HG02870 (cell line): ENCODE measurements at regions not wholly inside any gene's neighbourhood (a gene's known extent, or its start where the extent isn't known, plus 50 kb on each side); places are given as distances from the start of the nearest gene placed in this dataset.
"Not testable (repeated sequence)": the region's sequence is repeated elsewhere in the genome, so short reads cannot be mapped to it uniquely, and the experiment has no call there.

Source experiments
- ATAC-seq: cut with Tn5 transposase; IDR thresholded peaks from one replicate; pipeline ENCODE4 v1.9.1; 2021; ENCODE audit warnings: mild to moderate bottlenecking, moderate library complexity; ENCODE audit not compliant: unreplicated experiment

DNA sequence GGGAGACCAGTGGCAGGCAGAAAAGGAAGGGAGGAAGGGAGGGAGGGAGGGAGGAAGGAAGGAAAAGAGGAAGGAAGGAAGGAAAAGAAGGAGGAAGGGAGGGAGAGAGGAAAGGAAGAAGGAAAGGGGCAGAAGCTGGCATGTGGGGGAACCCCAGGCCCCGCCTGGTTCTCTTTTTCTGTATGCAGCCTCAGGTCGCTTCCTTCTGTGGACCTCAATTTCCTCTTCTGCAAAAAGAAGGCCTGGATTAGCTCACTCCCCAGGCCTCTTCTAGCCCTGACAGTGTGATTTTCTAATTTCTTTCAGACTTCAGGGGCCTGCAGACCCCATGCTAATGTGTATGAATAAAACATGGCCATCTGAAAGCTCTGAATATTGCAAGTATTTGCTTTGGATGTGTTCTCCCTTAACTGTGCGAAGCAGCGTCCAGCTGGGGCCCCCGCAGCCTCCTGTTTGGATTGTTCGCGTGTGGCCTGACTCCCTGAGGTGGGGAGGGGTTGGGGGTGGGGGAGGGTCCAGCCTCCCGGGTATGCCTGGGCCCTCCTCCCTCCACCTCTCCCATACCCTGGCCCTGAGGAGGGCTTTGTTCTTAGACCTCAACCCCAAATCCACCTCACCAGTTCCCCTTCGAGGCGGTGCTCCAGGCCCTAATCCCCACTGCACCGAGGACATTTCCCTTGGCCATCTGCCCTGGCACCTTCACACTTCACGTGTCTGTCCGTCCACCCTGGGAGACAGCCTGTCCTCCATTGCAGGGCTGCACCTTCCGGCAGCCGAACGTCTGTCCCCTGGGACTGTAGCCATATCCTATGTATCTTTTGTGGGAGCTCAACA, 199.9 kb upstream of the ATP6AP2 start:
- no peak for ATAC-seq

DNA sequence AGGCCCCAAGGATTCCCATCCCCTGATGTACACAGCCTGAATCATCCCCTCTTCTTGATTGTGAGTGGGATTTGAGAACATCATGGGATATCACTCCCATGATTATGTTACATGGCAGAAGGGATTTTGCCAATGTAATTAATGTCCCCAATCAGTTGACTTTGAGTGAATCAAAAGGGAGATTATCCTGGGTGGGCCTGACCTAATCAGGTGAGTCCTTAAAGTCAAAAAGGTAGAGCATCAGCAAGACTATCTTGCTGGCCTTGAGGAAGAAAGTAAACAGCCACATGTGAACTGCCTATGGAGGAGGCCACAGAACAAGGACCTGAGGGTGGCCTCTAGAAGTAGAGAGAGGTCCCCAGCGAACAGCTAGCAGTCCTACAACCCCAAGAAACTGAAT, 203.1 kb upstream of the ATP6AP2 start:
- ATAC-seq: no peak

DNA sequence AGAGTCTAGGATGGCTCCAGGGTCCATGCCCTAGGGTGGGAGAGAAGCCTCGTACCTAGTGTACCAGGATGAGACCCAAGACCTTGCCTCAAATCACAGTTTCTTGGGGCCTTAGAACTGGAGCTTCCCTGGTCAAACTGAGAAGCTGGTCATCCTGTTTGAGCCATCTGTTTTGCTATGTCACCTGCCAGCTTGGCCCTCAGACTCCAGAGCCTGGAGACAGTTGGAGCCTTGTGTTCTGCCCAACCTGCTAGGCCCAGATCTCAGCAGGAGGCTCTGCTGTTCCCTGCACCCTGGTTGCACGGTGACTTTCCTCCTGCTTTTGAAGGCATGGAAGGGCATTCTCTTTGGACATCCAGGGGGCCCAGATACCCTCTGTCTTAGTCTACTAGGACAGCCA, 206.3 kb upstream of the ATP6AP2 start:
- ATAC-seq: no peak

DNA sequence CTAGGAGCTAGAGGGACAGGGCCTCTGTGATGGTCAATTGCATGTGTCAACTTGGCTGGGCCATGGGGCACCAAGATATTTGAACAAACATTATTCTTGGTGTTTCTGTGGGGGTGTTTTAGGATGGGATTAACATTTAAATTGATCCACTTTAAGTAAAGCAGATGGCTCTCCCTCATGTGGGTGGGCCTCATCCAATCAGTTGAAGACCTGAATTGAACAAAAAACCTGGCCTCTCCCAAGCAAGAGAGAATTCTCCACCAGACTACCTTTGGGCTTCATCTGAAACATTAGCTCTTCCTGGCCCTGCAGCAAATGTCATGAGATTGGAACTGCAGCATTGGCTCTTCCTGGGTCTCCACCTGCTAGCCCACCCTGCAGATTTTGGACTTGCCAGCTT, 207.1 kb upstream of the ATP6AP2 start:
- ATAC-seq: no peak

DNA sequence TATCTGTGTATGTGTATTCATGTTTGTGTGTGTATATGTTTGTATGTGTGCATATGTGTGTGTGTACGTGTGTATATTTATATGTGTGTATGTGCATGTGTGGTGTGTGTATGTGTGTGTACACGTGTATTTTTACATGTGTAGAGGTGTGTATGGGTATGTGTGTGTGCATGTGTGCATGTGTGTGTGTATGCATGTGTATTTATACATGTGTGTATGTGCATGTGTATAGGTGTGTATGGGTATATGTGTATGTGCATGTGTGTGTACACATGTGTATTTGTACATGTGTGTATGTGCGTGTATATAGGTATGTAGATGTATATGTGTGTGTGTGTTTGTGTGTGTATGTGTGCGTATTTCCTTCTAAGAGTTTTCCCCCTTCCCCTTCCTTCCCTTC, 207.7 kb upstream of the ATP6AP2 start:
- ATAC-seq: no peak

DNA sequence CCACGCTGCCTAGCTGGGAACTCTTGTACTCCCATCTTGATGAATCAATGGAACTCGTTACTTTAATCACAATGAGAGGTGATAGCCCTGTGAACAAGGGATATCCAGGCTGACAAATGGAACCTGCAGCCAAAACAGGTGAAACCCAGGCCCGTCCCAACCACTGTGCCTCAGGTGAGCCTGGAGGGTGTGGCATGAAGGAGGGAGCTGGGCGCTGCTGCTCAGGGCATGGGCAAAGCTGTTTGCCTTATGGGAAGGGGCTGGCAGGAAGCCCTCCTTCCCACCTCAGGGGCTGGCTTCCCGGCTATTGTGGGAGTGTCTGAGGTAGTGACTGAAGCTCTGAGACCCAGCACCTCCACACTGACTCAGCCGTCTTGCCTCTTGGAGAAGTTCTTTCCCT, 209.4 kb upstream of the ATP6AP2 start:
- ATAC-seq: no peak

DNA sequence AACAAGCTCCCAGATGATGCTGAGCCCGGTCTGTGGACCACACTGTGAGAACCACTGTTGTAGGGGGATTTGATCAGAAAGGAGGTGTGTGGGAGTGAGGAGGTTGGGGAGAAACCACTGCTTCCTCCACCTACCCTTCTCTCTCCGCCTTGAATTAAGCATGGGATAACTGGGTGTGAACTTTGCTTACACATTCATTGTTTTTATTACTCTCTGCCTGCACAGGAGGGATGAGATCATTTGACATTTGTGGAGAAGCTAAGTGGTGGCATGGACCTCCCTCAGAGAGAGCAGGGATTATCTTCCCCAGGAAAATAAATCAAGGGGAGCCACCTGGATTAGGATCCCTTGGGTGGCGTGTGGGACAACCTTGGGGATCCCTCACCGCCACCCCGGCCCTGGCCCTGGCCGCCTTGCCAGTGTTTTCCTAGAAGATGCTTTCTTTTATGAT, 212.1 kb upstream of the ATP6AP2 start:
- no peak for ATAC-seq

DNA sequence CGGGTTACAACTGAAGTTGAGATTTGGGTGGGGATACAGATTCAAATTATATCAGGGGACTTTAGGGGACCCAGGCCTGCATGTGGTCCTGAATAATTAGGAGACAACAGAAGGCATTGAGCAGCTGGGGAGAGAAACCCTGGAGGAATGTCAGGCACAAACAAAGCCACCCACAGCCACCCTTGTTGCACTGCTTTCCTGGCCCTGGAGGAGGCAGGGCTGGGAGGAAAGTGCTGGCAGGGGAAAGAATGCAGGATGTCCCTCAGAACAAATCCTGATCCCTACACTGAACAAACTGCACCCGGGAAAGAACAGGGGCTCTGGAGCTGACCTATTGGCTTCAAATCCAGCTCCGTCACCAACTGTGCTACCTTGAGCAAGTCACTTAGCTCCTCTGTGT, 214.1 kb upstream of the ATP6AP2 start:
- no peak for ATAC-seq

DNA sequence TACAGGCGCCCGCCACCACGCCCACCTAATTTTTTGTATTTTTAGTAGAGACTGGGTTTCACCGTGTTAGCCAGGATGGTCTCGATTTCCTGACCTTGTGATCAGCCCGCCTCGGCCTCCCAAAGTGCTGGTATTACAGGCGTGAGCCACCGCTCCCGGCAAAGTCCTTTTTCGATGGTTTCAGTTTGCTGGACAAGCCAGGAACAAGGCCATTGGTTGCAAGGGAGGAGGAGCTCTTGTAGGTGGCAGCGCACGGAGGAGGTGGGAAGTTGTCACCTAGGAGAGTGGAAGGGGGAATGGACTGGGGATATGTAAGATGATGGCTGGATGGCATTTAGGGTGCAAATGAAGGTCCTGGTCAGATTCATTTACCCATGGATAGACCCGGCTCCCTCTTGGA, 218.5 kb upstream of the ATP6AP2 start:
- ATAC-seq: not testable (repeated sequence)

DNA sequence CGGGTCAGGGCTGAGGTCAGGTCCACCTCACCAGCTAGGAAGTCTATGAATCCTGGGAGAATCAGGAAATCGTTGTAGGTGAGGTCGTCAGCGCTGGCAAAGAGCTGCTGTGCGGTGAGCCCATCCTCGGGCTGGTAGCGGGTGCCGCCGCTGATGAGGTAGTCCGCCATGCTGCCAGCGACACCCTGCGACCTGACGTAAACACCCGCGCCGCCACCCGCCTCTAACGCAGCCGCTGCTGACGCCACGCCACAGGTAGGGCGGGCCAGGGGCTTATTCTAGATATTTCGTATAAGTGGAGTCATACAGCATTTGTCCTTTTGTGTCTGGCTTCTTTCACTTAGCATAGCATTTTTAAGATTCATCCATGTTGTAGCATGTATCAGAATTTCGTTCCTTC, 220.2 kb upstream of the ATP6AP2 start:
- ATAC-seq: no peak

DNA sequence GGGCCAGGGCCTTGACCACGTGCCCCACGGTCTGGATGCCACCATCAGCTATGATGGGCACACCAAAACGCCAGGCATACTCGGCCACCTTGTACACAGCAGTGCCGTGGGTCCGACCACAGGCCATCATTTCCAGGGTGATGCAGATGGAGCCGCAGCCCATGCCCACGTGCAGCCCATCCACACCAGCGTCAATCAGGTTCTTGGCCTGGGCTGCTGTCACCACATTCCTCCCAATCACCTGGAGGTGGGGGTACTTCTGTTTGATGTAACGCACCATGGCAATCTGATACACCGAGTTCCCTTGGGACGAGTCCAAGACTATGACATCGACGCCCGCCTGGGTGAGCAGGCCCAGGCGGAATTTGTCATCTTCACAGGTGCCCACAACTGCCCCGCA, 221.2 kb upstream of the ATP6AP2 start:
- no peak for ATAC-seq

DNA sequence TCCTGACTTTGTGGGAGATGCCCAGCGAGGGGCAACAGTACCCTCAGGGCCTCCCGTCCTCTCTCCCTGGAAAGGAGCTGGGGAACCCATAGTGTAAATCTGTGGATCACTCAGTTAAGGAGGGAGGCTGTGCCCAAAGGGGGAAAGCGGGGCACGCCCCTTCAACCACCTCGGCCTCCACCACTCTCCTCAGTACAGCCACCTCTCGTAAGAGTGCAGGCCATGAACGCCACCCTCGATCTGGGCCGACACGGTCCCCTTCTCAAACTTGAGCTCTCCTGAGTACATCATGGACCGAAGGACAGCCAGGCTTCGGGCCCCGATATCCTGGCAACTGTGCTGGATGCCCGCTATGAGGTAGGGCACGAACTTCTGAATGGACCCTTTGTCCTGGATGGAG, 221.8 kb upstream of the ATP6AP2 start:
- ATAC-seq: no peak

DNA sequence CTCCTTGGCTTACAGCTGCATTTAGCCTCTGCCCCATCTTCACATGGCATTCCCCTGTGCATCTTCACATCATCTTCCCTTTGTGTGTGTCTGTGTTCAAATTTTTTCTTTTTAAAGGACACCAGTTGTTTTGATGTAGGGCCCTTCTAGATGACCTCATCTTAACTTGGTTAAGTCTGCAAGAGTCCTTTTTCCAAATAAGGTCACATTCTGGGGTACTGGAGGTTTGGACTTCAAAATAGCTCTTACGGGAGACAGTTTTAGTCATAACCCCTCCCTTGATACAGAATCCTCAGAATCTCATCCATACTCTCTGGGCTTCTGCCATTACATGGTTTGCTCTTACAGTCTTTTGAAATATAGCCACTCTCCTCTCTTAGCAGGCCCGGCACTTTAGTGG, 231.5 kb upstream of the ATP6AP2 start:
- ATAC-seq: no peak

DNA sequence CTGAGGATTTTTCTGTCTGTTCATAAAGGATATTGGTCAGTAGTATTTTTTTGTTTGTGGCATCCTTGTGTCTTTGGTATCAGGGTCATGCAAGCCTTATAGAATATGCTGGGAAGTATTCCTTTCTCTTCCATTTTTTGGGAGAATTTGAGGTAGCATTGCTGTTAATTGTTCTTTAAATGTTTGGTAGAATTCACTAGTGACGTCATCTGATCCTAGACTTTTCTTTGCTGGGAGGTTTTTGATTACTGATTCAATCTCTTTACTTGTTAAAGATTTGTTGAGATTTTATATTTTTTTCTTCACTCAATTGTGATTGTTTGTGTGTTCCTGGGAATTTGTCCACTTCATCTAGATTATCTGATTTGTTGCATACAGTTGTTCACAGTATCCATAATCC, 234.4 kb upstream of the ATP6AP2 start:
- no peak for ATAC-seq

DNA sequence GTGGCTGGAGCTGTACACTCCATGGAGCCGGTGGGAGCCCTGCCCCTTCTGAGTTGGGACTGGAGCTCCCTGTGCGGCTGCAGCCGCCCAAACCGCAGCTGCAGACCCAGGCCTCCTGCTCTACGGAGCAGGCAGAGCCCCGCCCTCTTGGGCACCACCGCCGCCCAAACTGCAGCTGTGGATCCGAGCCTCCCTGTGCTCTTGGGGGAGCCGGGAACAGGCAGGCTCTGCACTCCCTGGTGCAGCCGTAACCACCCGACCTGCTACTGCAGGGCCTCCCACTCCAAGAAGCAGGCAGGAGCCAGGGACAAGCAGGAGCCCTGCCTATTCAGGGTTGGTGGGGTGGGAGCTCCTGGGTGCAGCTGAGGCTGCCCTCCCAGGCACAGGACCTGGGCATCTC, 237.5 kb upstream of the ATP6AP2 start:
- no peak for ATAC-seq

DNA sequence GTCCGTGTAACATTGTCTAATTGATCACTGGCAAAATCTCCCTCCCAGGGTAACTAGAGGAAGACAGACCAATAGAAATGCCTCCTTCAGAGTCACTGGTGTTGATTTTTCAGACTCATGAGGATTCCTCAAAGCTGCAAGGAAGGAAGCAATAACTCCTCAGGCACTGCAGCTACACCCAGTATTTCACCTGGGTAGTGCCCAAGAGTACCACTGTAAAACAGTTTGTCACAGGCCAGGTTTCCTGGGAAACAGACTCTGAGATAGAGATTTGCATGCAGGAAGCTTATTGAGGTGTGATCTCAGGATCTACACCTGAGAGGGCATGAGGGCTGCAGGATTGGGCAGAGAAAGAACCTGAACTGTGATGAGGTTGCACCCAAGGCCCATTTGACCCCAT, 240.7 kb upstream of the ATP6AP2 start:
- no peak for ATAC-seq

DNA sequence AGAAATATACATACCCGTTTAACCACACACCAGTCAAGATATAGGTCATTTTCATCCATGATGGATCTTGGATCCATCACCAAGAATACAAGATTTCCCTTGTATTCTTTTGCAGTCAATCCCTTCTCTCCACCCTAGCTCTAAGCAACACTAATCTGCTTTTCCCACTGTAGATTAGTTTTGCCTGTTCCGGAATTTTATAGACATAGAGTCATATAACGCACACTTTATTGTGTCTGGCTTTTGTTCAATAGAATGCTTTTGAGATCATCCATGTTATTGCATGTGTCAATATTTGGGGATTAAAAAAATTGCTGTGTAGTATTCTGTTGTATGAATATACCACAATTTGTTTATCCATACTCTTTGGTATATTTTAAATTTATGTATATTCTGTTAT, 235.6 kb upstream of the BCOR start:
- ATAC-seq: no peak

DNA sequence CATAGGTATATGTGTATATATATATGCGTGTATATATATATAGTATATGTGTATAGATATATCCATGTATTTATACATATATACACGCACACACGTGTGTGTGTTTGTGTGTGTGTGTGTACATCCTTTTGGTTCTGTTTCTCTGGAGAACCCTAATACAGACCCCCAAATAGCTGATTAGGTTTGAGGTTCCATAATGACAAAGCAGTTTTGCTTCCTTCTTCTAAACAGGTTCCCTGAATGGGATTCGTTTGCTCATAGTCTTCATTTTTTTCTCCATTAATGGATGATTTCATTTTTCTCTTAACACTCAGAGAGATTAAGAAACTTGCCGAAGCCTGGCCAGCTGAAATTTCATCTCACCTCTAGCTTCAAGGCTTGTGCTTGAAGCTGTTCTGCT, 234.0 kb upstream of the BCOR start:
- ATAC-seq: no peak

DNA sequence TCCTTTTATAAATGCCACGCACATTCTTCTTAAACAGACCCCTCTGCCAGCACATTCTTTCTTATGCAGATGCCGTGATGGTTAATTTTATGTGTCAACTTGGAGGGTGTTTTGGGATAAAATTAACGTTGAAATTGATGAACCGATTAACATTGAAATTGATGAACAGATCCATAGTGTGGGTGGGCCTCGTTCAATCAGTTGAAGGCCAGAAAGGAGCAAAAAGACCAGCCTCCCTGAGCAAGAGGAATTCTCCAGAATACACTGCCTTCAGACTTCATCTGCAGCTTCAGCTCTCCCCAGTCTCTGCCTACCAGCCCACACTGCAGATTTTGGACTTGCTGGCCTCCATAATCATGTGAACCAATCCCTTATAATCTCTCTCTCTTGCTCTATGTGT, 233.6 kb upstream of the BCOR start:
- ATAC-seq: no peak

DNA sequence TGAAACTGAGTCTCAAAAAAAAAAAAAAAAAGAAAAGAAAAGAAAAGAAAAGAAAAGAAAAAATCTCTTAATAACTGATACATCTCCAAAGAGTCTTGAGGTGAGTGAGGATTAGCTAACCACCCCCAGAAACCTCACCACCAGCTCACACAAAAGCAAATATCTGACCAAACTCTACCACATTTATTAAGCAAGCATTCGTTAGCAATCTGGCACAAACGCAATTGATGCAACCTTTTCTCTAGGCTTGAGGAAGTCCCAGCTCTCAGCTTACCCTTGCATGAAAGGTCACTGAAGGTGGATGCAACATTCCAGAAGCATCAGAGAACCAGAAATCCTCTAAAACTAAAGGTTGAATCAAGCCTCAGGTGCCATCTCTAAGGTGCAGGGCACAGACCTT, 231.9 kb upstream of the BCOR start:
- ATAC-seq: no peak

DNA sequence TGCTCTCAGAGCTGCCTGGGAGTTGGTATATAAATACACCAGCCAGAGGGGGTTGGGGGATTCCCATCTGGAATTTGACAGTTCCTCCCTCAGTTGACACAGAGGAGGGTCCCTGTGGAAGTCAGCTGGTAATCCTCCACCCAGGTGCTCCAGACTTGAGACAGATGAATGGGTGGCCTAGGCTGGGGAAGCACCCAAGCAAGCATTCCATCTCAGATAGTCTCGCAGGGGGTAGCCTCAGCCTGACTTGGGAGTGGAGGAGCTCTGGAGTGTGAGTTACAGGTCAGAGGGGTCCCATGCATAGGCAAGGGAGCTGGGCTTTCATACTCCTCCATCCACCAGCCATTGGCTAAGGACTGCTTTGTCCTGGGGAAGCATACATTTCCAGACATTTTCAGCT, 229.3 kb upstream of the BCOR start:
- no peak for ATAC-seq

DNA sequence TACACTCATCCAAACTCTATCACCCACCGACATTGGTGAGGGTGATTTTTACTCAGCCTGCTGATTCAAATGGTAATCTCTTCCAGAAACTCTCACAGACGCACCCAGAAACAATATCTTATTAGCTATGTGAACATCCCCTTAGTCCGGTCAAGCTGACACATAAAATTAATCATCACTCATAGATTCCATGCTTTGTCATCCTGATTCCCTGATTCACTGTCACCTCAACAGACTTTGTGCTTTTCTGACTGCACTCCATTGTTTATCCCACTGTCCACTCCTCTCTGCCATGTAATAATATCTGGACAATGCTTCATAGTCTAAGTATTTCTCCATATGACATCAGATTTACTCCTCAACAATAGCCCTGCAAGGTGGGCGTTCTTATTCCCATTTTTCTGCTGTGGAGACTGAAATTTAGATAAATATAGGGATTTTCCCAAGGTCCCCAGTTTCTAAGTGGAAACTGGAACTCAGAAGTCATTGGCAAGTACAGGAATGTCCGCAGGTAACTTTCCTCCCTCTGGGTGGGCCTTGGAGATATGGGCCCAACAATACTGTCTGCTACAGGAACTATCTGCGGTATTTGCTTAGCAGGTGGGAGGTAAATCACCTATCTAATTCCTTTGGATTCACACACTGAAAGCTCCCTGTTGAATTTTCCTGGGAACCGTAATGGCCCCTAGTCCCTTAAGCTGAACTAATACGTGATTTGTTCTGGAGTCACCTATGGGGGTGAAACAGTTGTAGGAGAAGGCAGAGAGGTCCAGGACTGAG, 228.6 kb upstream of the BCOR start:
- no peak for ATAC-seq
